GM18502 (cell line): ENCODE measurements at regions not wholly inside any gene's neighbourhood (a gene's known extent, or its start where the extent isn't known, plus 50 kb on each side); places are given as distances from the start of the nearest gene placed in this dataset.

Experiments
- ATAC-seq: cut with Tn5 transposase; IDR thresholded peaks from one replicate; pipeline ENCODE4 v1.9.1; 2021; ENCODE audit warnings: mild to moderate bottlenecking; ENCODE audit not compliant: unreplicated experiment, poor library complexity

DNA sequence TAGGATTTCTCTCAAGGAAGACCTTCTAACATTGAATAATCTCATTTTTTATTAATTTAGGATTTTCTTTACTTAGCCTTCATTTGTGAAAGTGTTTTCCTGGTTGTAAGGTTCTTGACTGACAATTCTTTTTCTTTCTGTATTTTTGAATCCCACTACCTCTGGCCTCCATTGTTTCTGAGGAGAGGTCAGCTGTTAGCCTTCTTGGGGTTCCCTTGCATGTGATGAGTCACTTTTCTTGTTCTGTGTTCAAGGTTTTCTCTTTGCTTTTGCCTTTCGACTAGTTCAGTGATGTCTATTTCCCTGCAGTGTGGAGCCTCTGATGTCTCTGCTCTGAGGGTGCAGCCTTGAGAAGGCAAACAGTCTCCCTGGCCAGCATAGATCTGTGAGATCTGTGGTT, 304.1 kb upstream of the ZNF32 start:
- no peak for ATAC-seq

DNA sequence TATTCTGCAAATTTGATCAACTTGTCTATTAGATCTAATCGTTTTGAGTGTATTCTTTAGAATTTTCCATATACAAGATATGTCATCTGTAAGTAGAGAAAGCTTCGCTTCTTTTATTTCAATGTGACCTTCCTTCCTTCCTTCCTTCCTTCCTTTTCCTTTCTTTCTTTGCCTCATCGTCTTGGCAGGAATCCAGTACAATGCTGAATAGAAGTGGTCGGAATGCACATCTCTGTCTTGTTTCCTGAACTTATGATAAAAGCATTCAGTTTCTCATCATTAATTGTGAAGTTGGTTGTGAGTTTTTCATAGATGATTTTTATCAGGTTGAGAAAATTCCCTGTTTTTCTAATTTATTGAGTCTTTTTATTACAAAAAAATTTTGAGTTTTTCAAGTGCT, 300.7 kb upstream of the ZNF32 start:
- ATAC-seq: no peak

- no peak for ATAC-seq
Measured at GRCh38 chr10:43946445-43946844, 297.8 kb upstream of the ZNF32 start.

GRCh38 chr10:43945908-43946307, 297.2 kb upstream of the ZNF32 start:
- no peak for ATAC-seq

GRCh38 chr10:43945094-43945730, 296.5 kb upstream of the ZNF32 start:
- no peak for ATAC-seq

GRCh38 chr10:43944381-43945093, 295.9 kb upstream of the ZNF32 start:
- no peak for ATAC-seq

GRCh38 chr10:43943818-43944360, 295.2 kb upstream of the ZNF32 start:
- no peak for ATAC-seq

DNA sequence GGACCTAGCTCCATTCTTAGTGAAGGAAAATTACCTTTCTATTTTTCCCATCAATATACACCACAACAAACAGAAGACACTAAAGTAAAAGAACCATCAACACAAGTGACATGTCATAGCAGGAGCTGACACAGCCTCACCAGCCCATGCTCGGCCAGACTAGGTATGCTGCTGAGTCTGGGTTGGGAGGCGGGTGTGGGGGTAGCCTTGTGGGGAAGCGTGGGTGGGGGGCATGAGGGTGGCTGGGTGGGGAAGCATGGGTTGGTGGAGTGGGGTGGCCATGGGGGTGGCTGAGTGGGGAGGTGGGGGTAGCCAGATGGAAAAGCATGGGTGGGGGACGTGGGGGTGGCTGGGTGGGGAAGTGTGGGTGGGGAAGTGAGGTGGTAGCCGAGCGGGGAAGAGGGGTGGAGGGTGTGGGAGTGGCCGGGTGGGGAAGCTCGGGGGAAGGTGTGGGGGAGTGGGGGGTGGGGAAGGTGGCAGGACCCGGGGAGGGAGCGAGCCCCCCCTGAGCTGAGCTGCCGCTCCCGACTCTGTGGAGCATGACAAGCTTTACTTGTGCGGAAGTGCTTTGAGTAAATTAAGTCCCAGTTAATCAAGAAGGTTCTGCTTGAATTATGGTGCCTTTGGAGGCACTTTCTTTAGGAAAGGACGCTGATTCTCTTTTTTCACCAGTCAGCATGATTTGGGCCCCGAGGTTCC, 294.6 kb upstream of the ZNF32 start:
- ATAC-seq: no peak

DNA sequence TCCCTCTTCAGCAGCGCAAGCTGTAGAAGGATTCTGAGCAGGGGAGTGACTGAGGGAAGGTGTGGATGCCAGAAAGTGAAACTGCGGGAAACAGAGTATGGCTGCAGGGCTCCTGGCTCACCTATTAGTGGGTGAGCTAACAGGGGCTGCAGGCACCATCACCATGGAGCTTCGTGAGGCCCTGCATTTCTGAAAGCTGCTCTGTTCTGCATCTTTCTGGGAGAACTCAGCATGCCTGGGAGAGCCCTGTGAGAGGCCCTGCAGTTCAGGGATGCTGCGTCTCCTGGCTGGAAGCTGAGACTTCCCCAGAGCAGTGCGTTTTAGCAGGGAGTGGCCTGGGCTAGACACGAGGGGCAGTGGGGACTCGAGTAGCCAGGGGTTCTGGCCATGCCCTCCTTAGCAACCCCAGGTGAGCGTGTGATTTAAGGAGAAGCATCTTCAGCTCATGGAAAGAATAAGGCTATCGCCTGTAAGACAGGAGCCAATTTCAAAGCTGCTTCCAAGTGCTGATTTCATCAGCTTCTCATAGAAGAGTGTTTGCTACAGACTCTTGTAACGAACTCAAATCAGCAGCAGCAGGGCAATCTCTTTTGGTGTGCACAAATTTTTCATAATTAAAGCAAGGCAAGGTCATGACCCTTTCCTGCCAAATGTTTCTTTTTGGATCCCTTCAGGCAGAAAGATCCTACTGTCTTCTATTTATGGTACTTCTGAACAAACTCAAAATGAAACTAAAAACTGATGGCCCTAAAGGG, 293.6 kb upstream of the ZNF32 start:
- no peak for ATAC-seq

- ATAC-seq: no peak
Measured at GRCh38 chr10:43940898-43941837, 292.5 kb upstream of the ZNF32 start.

GRCh38 chr10:43939939-43940820, 291.5 kb upstream of the ZNF32 start:
- ATAC-seq: peak; percentile 56

DNA sequence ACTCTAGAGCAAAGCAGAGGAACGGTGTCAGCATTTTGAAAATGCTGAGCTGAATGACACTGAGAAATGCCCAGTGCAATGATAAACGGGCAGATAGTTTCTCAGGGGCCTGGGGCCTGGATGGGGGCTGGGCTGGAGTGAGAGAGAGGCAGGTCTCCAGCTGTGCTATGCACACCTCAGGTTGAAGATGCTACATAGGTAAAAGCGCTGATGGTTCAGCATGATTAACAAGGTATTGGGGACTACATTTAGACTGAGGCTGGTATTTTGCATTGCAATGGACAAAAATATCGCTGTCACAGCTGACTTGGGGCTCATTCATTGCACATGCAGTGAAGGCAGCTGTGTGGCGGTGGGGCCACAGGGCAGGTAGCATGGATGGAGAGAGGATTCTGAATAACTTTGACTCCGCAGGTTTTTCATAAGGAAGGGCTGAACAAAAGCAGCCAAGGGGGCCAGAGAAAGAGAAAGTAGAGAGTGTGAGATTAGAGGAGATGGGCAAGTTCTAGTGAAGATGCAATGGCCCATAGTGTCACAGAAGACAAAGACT, 290.8 kb upstream of the ZNF32 start:
- peak; percentile 14 for ATAC-seq

- no peak for ATAC-seq
Measured at GRCh38 chr10:43938810-43939209, 290.1 kb upstream of the ZNF32 start.

GRCh38 chr10:43931308-43931930, 282.7 kb upstream of the ZNF32 start:
- no peak for ATAC-seq

DNA sequence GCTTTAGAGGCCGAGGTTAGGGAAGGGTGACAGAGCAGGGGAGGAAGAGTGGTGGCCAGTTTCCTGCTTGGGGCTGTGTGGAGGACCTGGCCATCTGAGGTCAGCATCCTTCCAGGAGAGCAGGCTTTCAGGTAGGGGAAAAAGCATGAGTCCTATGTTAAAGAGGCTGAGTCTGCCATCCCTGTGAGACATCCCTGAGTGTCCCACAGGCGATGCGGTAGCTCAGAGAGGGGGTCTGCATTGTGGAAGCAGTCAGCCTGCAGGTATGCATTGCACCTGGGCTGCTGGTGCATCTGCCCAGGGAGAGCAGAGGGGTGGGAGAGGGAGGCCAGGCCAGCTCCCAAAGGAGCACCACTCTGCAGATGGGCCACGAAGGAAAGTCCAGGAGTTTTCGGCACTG, 282.1 kb upstream of the ZNF32 start:
- no peak for ATAC-seq

GRCh38 chr10:43930243-43930642, 281.6 kb upstream of the ZNF32 start:
- no peak for ATAC-seq

DNA sequence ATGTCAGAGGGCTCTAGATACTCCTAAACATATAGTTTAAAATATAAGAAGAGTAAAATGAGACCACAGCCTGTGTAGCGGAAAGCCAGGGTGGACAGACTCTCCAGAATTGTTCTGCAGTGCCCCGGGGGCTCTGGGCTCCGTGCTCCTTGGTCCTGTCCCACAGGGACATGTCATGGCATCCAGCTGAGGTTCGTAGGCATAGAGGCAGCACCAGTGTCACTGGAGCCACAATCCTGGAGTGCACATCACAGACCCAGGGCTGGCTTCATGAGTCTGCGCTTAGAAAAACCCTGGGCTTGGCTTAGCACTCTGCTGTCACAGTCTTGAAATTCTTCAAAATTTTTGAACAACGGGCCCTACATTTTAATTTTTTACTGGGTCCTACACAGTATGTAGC, 280.4 kb upstream of the ZNF32 start:
- no peak for ATAC-seq

DNA sequence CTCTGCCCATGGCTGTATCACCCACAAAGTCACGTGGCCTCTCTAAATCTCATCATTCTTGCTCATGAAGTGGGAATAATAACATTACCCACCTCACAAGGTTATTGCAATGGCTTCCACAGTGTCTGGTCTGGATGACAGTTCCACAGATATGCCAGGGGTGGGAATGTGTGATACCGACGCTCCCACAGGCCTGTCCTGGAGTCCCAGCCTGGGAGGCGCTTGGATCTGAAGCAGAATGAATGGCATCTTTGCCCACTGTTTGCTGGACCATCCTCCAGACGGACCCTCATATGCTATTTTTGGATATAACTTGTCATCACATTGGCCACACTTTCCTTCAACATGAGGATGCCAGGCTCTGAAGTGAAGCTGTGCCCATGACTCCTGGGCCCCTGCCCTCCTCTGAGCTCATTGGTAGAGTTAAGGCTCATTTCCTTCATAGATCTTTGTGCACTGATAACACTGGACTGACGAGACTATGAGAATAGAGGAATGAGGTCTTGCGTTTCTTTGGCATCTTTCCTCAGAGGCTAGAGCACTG, 279.8 kb upstream of the ZNF32 start:
- ATAC-seq: no peak
